AG09309 (cell line): ENCODE measurements at regions not wholly inside any gene's neighbourhood (a gene's known extent, or its start where the extent isn't known, plus 50 kb on each side); places are given as distances from the start of the nearest gene placed in this dataset.

Source experiments
- DNase-seq: peaks from one replicate; pipeline ENCODE4 v3.0.0-alpha.2; 2010; ENCODE audit warnings: low read depth
- H3K4me3 ChIP-seq: 2 replicates; pipeline ENCODE4 v1.5.1; 2011; ENCODE audit warnings: mild to moderate bottlenecking, low read depth, low read length, moderate library complexity; ENCODE audit not compliant: control insufficient read depth
- CTCF ChIP-seq: IDR thresholded peaks from 2 replicates; pipeline ENCODE4 v1.5.1; 2011; ENCODE audit warnings: mild to moderate bottlenecking, low read depth, low read length, inconsistent platforms; ENCODE audit not compliant: insufficient read depth, control insufficient read depth; ENCODE audit errors: missing control alignments

- no peak for DNase-seq
- H3K4me3 ChIP-seq: no peak overlapping the region
- TF ChIP-seq CTCF: no peak
Measured at GRCh38 chr14:30125322-30125979, 197.8 kb upstream of the PRKD1 start.

- H3K4me3 ChIP-seq: no peak overlapping the region
- no peak for DNase-seq
- TF ChIP-seq CTCF: no peak
Measured at GRCh38 chr14:30129807-30130206, 202.2 kb upstream of the PRKD1 start.

- no peak overlapping the region for H3K4me3 ChIP-seq
- DNase-seq: no peak
- TF ChIP-seq CTCF: no peak
Measured at GRCh38 chr14:30131581-30132097, 204.0 kb upstream of the PRKD1 start.

- TF ChIP-seq CTCF: no peak
- no peak overlapping the region for H3K4me3 ChIP-seq
- no peak for DNase-seq
Measured at GRCh38 chr14:30132196-30132595, 204.5 kb upstream of the PRKD1 start.

GRCh38 chr14:30134936-30135335 is 207.3 kb upstream of the PRKD1 start:
- H3K4me3 ChIP-seq: no peak overlapping the region

GRCh38 chr14:30138567-30138966 is 210.9 kb upstream of the PRKD1 start:
- DNase-seq: no peak
- TF ChIP-seq CTCF: no peak
- no peak overlapping the region for H3K4me3 ChIP-seq

More at GRCh38 chr14:30134936-30135335, 207.3 kb upstream of the PRKD1 start:
- TF ChIP-seq CTCF: no peak
- no peak for DNase-seq
